Breast epithelium (tissue), 4 donors: ENCODE measurements at regions not wholly inside any gene's neighbourhood (a gene's known extent, or its start where the extent isn't known, plus 50 kb on each side); places are given as distances from the start of the nearest gene placed in this dataset.

Experiments
- DNase-seq, 2 donors: peaks; one replicate each; pipeline ENCODE4 v3.0.0-alpha.2; 2019; ENCODE audit warnings: low spot score in 2 of 2
- H3K27ac ChIP-seq, 2 donors: fragments of 200-600 bp; sonication (generic) in 1 of 2; one replicate each; pipeline ENCODE4 v1.5.1; 2016 to 2019; ENCODE audit warnings: mild to moderate bottlenecking in 1 of 2
- H3K27me3 ChIP-seq, 2 donors: fragments of 200-600 bp; sonication (generic) in 1 of 2; one replicate each; pipeline versions ENCODE4 v1.5.1 to v1.6.0; 2017 to 2019; ENCODE audit warnings: control low read depth in 1 of 2, mild to moderate bottlenecking in 1 of 2
- H3K36me3 ChIP-seq: fragments of 200-600 bp; one replicate; pipeline ENCODE4 v1.5.1; 2019
- H3K4me1 ChIP-seq, 2 donors: fragments of 200-600 bp; sonication (generic); one replicate each; pipeline ENCODE4 v1.5.1; 2016 to 2019; ENCODE audit warnings: control low read depth in 1 of 2
- H3K4me3 ChIP-seq, 3 donors: fragments of 200-600 bp; sonication (generic); 1 replicate in 2 of 3; 2 replicates in 1 of 3; pipeline ENCODE4 v1.5.1; 2016 to 2019; ENCODE audit warnings: mild to moderate bottlenecking in 3 of 3, moderate library complexity in 2 of 3
- H3K9me3 ChIP-seq, 2 donors: fragments of 200-600 bp; sonication (generic) in 1 of 2; one replicate each; pipeline ENCODE4 v1.5.1; 2016 to 2019; ENCODE audit warnings: control low read depth in 1 of 2
- POLR2A ChIP-seq: fragments of 450-650 bp; IDR thresholded peaks from one replicate; pipeline ENCODE4 v1.6.1; 2016; ENCODE audit warnings: antibody characterized with exemption, mild to moderate bottlenecking, moderate library complexity
- POLR2AphosphoS5 ChIP-seq, 3 donors: sonication (generic); formaldehyde crosslinking; IDR thresholded peaks; one replicate each; pipeline ENCODE4 v1.6.1; 2017; ENCODE audit warnings: antibody characterized with exemption in 3 of 3
- intact Hi-C: fragments of 100-400 bp; cut with DNase I; formaldehyde crosslinking; loops from one replicate; pipeline ENCODE4 v1.15.1; 2023; ENCODE audit warnings: low total_unique reads
- TF ChIP-seq, protein P1 (sequence below), 3 donors: fragments of 450-650 bp; IDR thresholded peaks; one replicate each; pipeline ENCODE4 v1.5.1; 2016 to 2017; ENCODE audit warnings: antibody characterized with exemption in 3 of 3, mild to moderate bottlenecking in 3 of 3, moderate library complexity in 3 of 3

DNA sequence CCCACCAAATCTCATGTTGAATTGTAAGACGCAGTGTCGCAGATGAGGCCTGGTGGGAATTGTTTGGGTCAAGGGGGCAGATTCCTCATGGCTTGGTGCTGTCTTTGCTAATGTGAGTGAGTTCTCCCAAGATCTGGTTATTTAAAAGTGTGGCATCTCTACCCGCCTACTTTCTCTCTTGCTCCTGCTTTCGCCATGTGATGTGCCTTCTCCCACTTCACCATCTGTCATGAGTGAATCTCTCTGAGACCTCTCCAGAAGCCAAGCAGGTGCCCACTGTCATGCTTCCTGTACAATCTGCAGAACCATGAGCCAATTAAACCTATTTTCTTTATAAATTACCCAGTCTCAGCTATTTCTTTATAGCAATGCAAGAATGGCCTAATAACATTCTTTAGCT is 246.6 kb upstream of the CDH20 start:
- TF ChIP-seq POLR2AphosphoS5 (IDR thresholded peaks at IDR 0.05) (no peak), POLR2A (no peak)
- TF ChIP-seq, protein P1, sequence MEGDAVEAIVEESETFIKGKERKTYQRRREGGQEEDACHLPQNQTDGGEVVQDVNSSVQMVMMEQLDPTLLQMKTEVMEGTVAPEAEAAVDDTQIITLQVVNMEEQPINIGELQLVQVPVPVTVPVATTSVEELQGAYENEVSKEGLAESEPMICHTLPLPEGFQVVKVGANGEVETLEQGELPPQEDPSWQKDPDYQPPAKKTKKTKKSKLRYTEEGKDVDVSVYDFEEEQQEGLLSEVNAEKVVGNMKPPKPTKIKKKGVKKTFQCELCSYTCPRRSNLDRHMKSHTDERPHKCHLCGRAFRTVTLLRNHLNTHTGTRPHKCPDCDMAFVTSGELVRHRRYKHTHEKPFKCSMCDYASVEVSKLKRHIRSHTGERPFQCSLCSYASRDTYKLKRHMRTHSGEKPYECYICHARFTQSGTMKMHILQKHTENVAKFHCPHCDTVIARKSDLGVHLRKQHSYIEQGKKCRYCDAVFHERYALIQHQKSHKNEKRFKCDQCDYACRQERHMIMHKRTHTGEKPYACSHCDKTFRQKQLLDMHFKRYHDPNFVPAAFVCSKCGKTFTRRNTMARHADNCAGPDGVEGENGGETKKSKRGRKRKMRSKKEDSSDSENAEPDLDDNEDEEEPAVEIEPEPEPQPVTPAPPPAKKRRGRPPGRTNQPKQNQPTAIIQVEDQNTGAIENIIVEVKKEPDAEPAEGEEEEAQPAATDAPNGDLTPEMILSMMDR (IDR thresholded peaks at IDR 0.05) = no peak
- intact Hi-C loops = no loop called here
- no peak for DNase-seq
- Histone ChIP-seq H3K4me1 (no peaks in the 10 kb centered on the region), H3K9me3 (no peaks in the 10 kb centered on the region), H3K36me3 (no peaks in the 10 kb centered on the region), H3K27ac (no peak overlapping the region), H3K4me3 (no peak overlapping the region), H3K27me3 (no peaks in the 10 kb centered on the region)

DNA sequence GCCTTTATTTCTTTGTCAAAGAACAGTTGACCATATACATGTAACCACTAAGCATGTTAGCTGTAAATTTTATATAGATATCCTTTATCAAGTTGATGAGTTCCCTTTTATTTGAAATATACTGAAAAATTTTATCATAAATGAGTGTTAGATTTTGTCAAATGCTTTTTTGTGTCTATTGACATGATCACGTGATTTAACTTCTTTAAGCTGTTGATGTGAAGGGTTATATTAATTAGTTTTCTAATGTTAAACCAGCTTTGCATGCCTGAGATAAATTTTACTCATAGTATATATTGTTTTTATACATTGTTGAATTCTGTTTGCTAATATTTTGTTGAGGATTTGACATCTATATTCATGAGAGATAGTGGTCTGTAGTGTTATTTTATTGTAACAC is 241.9 kb upstream of the CDH20 start:
- no peaks in the 10 kb centered on the region for H3K9me3 ChIP-seq
- no peaks in the 10 kb centered on the region for H3K4me1 ChIP-seq
- TF ChIP-seq POLR2A (no peak), POLR2AphosphoS5 (IDR thresholded peaks at IDR 0.05) (no peak)
- TF ChIP-seq, protein P1 (IDR thresholded peaks at IDR 0.05) = no peak
- H3K27me3 ChIP-seq = peaks cover 0 to 5% of the 10 kb centered on the region in 2 donors
- H3K27ac ChIP-seq = no peak overlapping the region
- no peak overlapping the region for H3K4me3 ChIP-seq
- no peak for DNase-seq
- intact Hi-C loops = loop anchor here (5.0 kb wide), 1 partner anchor 59 kb away; no protein-coding TSS in a partner anchor
- no peaks in the 10 kb centered on the region for H3K36me3 ChIP-seq

DNA sequence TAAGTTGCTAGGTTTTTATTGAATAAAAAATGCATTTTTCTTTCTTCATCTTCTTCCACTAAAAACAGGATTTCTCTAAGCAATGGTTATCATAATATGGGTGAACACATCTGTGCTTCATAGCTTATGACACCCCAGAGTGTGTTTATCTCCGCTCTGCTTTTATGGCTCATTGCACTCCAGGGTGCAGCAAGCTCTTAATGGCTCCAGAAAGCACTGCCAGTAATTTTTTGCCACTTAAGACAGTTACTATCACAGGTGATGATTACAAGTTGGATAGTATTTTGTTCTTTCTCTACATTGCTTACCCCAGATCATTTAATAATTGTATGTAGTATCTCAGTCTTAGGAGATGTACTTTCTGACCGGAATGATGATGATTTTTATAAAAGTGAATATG is 239.3 kb upstream of the CDH20 start:
- no peak overlapping the region for H3K4me3 ChIP-seq
- no peaks in the 10 kb centered on the region for H3K4me1 ChIP-seq
- H3K27ac ChIP-seq = no peak overlapping the region
- peaks cover 0 to 5% of the 10 kb centered on the region in 2 donors for H3K27me3 ChIP-seq
- intact Hi-C loops = loop anchor here (5.0 kb wide), 1 partner anchor 62 kb away; no protein-coding TSS in a partner anchor
- H3K9me3 ChIP-seq = no peaks in the 10 kb centered on the region
- no peaks in the 10 kb centered on the region for H3K36me3 ChIP-seq
- no peak for DNase-seq
- TF ChIP-seq POLR2AphosphoS5 (IDR thresholded peaks at IDR 0.05) (no peak), POLR2A (no peak)
- TF ChIP-seq, protein P1 (IDR thresholded peaks at IDR 0.05) = no peak

DNA sequence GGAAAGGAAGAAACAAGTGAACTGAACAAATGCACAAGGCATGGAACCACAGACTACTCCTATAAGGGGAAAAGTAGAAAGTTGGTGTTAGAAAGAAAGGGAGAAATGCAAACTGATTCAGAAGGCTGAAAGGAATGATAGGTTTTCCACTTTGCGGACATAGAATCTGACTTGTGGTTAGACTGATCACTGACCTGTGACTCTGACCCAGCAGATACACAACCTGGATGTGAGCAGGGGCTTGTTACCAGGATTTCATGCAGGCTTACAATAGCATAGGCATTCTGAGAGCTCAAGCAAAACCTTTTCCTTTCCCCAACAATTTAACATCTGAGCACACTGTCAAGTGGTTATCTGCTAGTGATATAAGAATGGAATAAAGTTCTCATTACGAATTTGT is 237.0 kb upstream of the CDH20 start:
- no peaks in the 10 kb centered on the region for H3K9me3 ChIP-seq
- TF ChIP-seq, protein P1 (IDR thresholded peaks at IDR 0.05) = no peak
- no peak for TF ChIP-seq POLR2A
- TF ChIP-seq POLR2AphosphoS5 (IDR thresholded peaks at IDR 0.05) = no peak
- no peak for DNase-seq
- H3K27ac ChIP-seq = no peak overlapping the region
- no peaks in the 10 kb centered on the region for H3K4me1 ChIP-seq
- no peaks in the 10 kb centered on the region for H3K36me3 ChIP-seq
- H3K27me3 ChIP-seq = peaks cover 0 to 5% of the 10 kb centered on the region in 2 donors
- intact Hi-C loops = no loop called here
- no peak overlapping the region for H3K4me3 ChIP-seq

DNA sequence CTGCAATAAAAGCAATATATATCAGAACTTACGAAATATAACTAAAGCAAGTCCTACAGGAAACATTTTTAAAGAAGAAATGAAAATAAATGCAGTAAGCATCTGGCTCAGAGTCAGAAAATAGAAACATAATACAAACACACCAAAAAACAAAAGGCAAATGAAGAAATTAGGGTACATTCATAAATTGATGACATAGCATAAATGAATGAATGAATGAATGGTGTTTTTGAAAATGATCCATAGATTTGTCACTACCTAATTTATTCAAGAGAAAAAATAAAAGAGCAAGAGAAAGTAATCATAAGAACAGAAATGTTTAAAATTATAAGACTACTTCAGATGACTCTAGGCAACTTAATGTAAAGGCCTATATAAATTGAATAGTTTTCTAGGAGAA is 226.1 kb upstream of the CDH20 start:
- TF ChIP-seq, protein P1 (IDR thresholded peaks at IDR 0.05) = no peak
- TF ChIP-seq POLR2A (no peak), POLR2AphosphoS5 (IDR thresholded peaks at IDR 0.05) (no peak)

More for the DNA sequence above, 226.1 kb upstream of the CDH20 start:
- intact Hi-C loops = no loop called here
- Histone ChIP-seq H3K4me1 (no peaks in the 10 kb centered on the region), H3K4me3 (no peak overlapping the region), H3K9me3 (no peaks in the 10 kb centered on the region), H3K36me3 (no peaks in the 10 kb centered on the region), H3K27me3 (no peaks in the 10 kb centered on the region), H3K27ac (no peak overlapping the region)
- DNase-seq = no peak
